ENCODE measurements at regions not wholly inside any gene's neighbourhood (a gene's known extent, or its start where the extent isn't known, plus 50 kb on each side); places are given as distances from the start of the nearest gene placed in this dataset.

DNA sequence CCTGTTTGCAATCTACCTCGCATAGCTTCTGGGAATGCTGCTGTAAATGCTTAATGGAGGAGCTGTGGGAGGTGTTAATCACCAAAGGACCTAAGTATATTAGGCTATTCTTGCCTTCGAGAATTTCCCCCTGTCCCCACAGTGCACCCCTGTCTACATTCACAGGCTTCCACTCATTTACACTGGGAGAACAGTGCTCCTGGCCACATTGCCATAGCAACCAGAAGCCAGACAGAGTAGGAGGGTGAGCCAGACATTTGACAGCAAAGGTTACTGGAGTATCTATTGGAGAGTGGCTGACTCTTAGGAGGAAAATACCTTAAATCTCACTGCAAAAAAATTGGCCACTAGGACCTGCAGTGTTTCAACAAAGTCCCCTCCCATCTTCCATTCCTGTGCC is 185.9 kb upstream of the PBDC1 start:
- no peaks in the 10 kb centered on the region; the same call in 1 of the 2 replicates for H3K9me3 ChIP-seq (ENCODE audit: control insufficient read depth, insufficient read depth, low read depth, low read length)
- H3K4me1 ChIP-seq (ENCODE audit: control insufficient read depth, insufficient read depth, low read length) = no peaks in the 10 kb centered on the region
- no peak overlapping the region for H3K4me3 ChIP-seq (ENCODE audit: low read depth, low read length)
- no peak overlapping the region for H3K27ac ChIP-seq (ENCODE audit: extremely low read depth, low read depth, low read length)
- CTCF ChIA-PET = no interaction called here
- no peaks in the 10 kb centered on the region for H3K36me3 ChIP-seq (ENCODE audit: control insufficient read depth in 2 of 2, insufficient read depth in 1 of 2, low read length in 2 of 2)
- POLR2A ChIA-PET = no interaction called here
- TF ChIP-seq, protein P1, sequence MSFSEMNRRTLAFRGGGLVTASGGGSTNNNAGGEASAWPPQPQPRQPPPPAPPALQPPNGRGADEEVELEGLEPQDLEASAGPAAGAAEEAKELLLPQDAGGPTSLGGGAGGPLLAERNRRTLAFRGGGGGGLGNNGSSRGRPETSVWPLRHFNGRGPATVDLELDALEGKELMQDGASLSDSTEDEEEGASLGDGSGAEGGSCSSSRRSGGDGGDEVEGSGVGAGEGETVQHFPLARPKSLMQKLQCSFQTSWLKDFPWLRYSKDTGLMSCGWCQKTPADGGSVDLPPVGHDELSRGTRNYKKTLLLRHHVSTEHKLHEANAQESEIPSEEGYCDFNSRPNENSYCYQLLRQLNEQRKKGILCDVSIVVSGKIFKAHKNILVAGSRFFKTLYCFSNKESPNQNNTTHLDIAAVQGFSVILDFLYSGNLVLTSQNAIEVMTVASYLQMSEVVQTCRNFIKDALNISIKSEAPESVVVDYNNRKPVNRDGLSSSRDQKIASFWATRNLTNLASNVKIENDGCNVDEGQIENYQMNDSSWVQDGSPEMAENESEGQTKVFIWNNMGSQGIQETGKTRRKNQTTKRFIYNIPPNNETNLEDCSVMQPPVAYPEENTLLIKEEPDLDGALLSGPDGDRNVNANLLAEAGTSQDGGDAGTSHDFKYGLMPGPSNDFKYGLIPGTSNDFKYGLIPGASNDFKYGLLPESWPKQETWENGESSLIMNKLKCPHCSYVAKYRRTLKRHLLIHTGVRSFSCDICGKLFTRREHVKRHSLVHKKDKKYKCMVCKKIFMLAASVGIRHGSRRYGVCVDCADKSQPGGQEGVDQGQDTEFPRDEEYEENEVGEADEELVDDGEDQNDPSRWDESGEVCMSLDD (tag by site-specific recombination; IDR thresholded peaks at IDR 0.05) = no peak
- TF ChIP-seq ZNF394 (tag by site-specific recombination; IDR thresholded peaks at IDR 0.05; ENCODE audit: borderline replicate concordance) = no peak
- TF ChIP-seq ZNF473 (tag by site-specific recombination; IDR thresholded peaks at IDR 0.05) = no peak
- TF ChIP-seq ZNF701 (tag by site-specific recombination; IDR thresholded peaks at IDR 0.05) = no peak

DNA sequence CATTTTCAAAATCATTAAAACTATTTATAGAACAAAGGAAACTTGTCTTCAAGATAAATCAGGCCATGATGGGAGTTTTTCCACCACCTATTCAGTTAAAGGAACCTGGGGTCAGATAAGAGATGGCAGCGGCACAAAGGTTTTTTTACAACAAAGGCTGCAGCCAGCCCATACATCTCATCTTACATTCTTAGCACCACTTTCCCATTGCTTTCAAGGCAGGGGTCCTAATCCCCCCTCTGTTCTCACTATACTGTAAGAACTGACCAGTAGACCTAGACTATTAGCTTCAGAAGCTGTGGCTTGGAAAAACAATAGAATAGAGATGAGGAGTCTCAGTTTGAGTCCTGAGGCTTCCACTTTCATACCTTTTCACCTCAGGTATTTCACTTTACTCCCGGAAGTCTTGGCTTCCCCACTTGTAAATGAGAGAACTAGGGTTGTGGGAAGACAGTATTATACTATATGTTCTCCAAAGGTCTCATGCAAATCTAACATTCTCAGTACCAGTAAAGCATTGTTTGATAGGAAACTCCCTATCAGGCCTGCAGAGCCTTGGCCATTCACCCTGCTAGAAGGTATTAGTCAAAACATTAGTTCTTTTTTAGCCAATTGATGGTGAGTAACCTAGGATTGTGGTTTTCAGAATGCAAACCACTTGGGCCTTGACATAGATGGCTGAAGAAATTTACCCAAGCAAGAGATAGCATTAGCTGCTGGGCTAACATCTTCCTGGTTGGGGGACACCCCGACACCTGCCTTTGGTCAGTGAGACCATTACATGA is 182.9 kb upstream of the PBDC1 start:
- Histone ChIP-seq H3K4me1 (ENCODE audit: control insufficient read depth, insufficient read depth, low read length) (no peaks in the 10 kb centered on the region), H3K9me3 (ENCODE audit: control insufficient read depth, insufficient read depth, low read depth, low read length) (no peaks in the 10 kb centered on the region; the same call in 1 of the 2 replicates), H3K27ac (ENCODE audit: extremely low read depth, low read depth, low read length) (no peak overlapping the region), H3K4me3 (ENCODE audit: low read depth, low read length) (no peak overlapping the region), H3K36me3 (ENCODE audit: control insufficient read depth in 2 of 2, insufficient read depth in 1 of 2, low read length in 2 of 2) (no peaks in the 10 kb centered on the region)
- ChIA-PET CTCF (no interaction called here), POLR2A (no interaction called here)
- TF ChIP-seq, protein P2, sequence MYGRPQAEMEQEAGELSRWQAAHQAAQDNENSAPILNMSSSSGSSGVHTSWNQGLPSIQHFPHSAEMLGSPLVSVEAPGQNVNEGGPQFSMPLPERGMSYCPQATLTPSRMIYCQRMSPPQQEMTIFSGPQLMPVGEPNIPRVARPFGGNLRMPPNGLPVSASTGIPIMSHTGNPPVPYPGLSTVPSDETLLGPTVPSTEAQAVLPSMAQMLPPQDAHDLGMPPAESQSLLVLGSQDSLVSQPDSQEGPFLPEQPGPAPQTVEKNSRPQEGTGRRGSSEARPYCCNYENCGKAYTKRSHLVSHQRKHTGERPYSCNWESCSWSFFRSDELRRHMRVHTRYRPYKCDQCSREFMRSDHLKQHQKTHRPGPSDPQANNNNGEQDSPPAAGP (tag by site-specific recombination; IDR thresholded peaks at IDR 0.05) = no peak
- no peak for TF ChIP-seq ZNF830 (tag by site-specific recombination; IDR thresholded peaks at IDR 0.05; ENCODE audit: low read depth)
- TF ChIP-seq SCRT2 (tag by site-specific recombination; IDR thresholded peaks at IDR 0.05) = no peak
- TF ChIP-seq ZNF677 (tag by site-specific recombination; IDR thresholded peaks at IDR 0.05) = no peak
- no peak for TF ChIP-seq MYNN (tag by site-specific recombination; IDR thresholded peaks at IDR 0.05; ENCODE audit: borderline replicate concordance)
- TF ChIP-seq GLIS1 (tag by site-specific recombination; IDR thresholded peaks at IDR 0.05) = no peak
- TF ChIP-seq ZNF155 (tag by site-specific recombination; IDR thresholded peaks at IDR 0.05) = no peak
- TF ChIP-seq, protein P3, sequence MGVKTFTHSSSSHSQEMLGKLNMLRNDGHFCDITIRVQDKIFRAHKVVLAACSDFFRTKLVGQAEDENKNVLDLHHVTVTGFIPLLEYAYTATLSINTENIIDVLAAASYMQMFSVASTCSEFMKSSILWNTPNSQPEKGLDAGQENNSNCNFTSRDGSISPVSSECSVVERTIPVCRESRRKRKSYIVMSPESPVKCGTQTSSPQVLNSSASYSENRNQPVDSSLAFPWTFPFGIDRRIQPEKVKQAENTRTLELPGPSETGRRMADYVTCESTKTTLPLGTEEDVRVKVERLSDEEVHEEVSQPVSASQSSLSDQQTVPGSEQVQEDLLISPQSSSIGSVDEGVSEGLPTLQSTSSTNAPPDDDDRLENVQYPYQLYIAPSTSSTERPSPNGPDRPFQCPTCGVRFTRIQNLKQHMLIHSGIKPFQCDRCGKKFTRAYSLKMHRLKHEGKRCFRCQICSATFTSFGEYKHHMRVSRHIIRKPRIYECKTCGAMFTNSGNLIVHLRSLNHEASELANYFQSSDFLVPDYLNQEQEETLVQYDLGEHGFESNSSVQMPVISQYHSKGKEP (tag by site-specific recombination; IDR thresholded peaks at IDR 0.05) = no peak
- TF ChIP-seq ZNF114 (tag by site-specific recombination; IDR thresholded peaks at IDR 0.05) = no peak
- no peak for TF ChIP-seq ZNF544 (tag by site-specific recombination; IDR thresholded peaks at IDR 0.05)
- no peak for TF ChIP-seq ZNF146 (tag by site-specific recombination; IDR thresholded peaks at IDR 0.05)
- TF ChIP-seq ZNF133 (tag by site-specific recombination; IDR thresholded peaks at IDR 0.05) = no peak

DNA sequence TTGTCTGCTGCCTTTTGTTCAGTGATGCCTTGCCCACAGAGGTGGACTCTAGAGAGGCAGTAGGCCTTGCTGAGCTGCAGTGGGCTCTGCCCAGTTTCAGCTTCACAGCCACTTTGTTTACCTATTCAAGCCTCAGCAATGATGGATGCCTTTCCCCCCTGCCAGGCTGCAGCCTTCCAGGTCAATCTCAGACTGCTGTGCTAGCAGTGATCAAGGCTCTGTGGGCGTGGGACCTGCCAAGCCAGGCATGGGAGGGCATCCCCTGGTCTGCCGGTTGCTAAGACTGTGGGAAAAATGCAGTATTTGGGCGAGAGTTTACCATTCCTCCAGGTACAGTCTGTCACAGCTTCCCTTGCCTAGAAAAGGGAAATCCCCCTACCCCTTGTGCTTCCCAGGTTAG is 175.2 kb upstream of the PBDC1 start:
- ChIA-PET POLR2A (no interaction called here), CTCF (no interaction called here)
- TF ChIP-seq TCF7L2 (IDR thresholded peaks at IDR 0.05; ENCODE audit: borderline replicate concordance, low read depth, low read length) (no peak), ZNF664 (tag by site-specific recombination; IDR thresholded peaks at IDR 0.05) (no peak)
- no peak overlapping the region for H3K27ac ChIP-seq (ENCODE audit: extremely low read depth, low read depth, low read length)
- H3K36me3 ChIP-seq (ENCODE audit: control insufficient read depth in 2 of 2, insufficient read depth in 1 of 2, low read length in 2 of 2) = no peaks in the 10 kb centered on the region
- H3K9me3 ChIP-seq (ENCODE audit: control insufficient read depth, insufficient read depth, low read depth, low read length) = no peaks in the 10 kb centered on the region; the same call in none of the 2 replicates
- H3K4me3 ChIP-seq (ENCODE audit: low read depth, low read length) = no peak overlapping the region
- no peaks in the 10 kb centered on the region for H3K4me1 ChIP-seq (ENCODE audit: control insufficient read depth, insufficient read depth, low read length)
